Adipocyte (in vitro differentiated cells): ENCODE measurements at regions not wholly inside any gene's neighbourhood (a gene's known extent, or its start where the extent isn't known, plus 50 kb on each side); places are given as distances from the start of the nearest gene placed in this dataset.

Source experiments
- DNase-seq: peaks from one replicate; pipeline ENCODE4 v3.0.0-alpha.2; 2015; ENCODE audit warnings: low read depth
- H3K27me3 ChIP-seq: replicated peaks from 2 replicates; pipeline ENCODE4 v1.7.0; 2013; ENCODE audit warnings: mild to moderate bottlenecking, low read length, moderate library complexity; ENCODE audit not compliant: control insufficient read depth, insufficient read depth
- H3K36me3 ChIP-seq: 2 replicates; pipeline ENCODE4 v1.7.0; 2013; ENCODE audit warnings: low read length, mild to moderate bottlenecking, moderate library complexity; ENCODE audit not compliant: control insufficient read depth, insufficient read depth, severe bottlenecking
- H3K4me1 ChIP-seq: 2 replicates; pipeline ENCODE4 v1.7.0; 2013; ENCODE audit warnings: mild to moderate bottlenecking, low read length, moderate library complexity; ENCODE audit not compliant: control insufficient read depth, insufficient read depth
- H3K4me3 ChIP-seq: 2 replicates; pipeline ENCODE4 v1.7.0; 2013; ENCODE audit warnings: mild to moderate bottlenecking, low read length, moderate library complexity
- H3K9ac ChIP-seq: 2 replicates; pipeline ENCODE4 v1.7.0; 2013; ENCODE audit warnings: mild to moderate bottlenecking, low read length, moderate library complexity
- H3K9me3 ChIP-seq: 2 replicates; pipeline ENCODE4 v1.7.0; 2013; ENCODE audit warnings: mild to moderate bottlenecking, low read length, moderate library complexity; ENCODE audit not compliant: control insufficient read depth

DNA sequence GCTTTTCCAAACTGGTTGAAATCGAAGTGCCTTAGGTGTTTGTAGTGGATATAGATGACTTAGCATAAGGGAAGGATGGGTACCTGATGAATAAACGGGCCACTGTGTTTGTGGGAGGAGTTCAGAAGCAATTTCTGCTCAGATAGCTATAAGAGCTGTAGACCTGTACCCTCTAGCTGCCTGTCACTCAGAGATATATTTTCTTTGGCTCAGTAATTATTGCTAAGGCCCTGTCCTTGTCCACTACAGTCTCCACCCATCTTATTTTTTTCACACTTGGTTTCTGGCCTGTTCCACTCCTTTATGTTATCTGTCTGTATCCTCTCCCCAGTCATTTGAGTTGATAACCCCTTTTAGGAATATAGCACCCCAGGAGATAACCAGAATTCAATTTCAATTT is 74.8 kb upstream of the RMST start:
- Histone ChIP-seq H3K4me3 (no peak overlapping the region), H3K9me3 (peaks cover 5% of the 10 kb centered on the region), H3K4me1 (no peaks in the 10 kb centered on the region), H3K27me3 (no peaks in the 10 kb centered on the region), H3K9ac (no peak overlapping the region), H3K36me3 (no peaks in the 10 kb centered on the region)
- no peak for DNase-seq

DNA sequence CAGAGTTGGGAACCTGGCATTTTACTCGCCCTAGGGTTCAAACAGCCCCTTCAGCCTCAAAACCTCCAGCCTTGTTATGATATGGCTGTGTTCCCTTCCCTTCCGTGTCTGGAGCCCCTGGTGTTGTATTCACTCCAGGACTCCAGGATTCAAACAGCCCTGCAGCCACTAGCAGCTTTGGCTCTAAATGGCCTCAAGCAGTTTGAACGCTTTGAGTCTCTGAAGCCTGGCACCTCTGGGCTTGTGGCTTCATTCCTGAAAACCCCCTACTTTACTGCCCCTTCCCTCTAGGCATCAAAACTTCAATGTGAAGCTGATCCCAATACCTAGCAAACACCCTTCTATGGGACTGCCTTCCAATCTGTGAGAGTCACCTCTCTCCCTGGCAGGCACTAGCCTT is 67.9 kb upstream of the RMST start:
- no peak for DNase-seq
- Histone ChIP-seq H3K36me3 (no peaks in the 10 kb centered on the region), H3K9me3 (no peaks in the 10 kb centered on the region), H3K9ac (no peak overlapping the region), H3K4me3 (no peak overlapping the region), H3K27me3 (peaks cover 7% of the 10 kb centered on the region), H3K4me1 (no peaks in the 10 kb centered on the region)

DNA sequence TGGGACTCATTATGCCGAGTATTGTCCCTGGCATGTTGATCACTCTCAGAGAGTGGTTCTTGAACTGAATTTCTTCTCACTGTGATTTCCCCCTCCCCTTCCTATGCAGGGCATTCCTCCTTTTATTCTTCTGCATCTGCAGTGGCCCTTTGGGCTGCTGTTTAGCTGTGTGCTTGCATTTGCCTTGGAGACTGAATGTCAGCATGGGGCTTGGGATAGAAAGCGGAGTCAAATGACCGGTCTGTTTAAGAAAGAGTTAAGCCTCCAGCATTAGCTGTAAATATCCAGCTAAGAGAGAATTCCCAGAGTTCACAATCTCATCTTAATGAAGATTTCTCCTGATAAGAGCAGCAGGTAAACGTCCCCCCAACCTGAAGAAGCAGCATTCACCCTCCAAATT is 65.6 kb upstream of the RMST start:
- Histone ChIP-seq H3K9me3 (no peaks in the 10 kb centered on the region), H3K4me3 (no peak overlapping the region), H3K27me3 (peaks cover 7% of the 10 kb centered on the region), H3K36me3 (no peaks in the 10 kb centered on the region), H3K4me1 (no peaks in the 10 kb centered on the region), H3K9ac (no peak overlapping the region)
- DNase-seq = no peak

DNA sequence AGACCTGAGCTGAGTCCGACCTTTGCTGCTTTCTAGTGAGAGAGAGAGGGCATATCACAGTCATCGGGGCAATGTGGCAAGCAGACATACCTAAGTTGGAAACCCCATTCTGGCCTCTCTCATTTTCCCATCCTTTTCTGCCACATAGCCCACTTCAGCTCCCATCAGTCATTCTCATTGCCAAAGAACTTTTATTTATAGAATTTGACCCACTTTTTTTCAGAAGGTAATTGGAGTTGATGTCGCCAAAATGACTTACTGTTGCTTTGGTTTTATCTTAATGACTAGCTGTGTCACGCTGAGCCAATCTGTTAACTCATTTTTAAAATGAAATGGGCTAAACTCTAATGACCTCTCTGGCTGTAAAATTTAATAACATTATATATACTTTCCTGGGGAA is 63.9 kb upstream of the RMST start:
- no peak overlapping the region for H3K4me3 ChIP-seq
- H3K27me3 ChIP-seq = peaks cover 7% of the 10 kb centered on the region
- DNase-seq = no peak
- no peaks in the 10 kb centered on the region for H3K4me1 ChIP-seq
- no peaks in the 10 kb centered on the region for H3K9me3 ChIP-seq
- H3K36me3 ChIP-seq = no peaks in the 10 kb centered on the region
- no peak overlapping the region for H3K9ac ChIP-seq

DNA sequence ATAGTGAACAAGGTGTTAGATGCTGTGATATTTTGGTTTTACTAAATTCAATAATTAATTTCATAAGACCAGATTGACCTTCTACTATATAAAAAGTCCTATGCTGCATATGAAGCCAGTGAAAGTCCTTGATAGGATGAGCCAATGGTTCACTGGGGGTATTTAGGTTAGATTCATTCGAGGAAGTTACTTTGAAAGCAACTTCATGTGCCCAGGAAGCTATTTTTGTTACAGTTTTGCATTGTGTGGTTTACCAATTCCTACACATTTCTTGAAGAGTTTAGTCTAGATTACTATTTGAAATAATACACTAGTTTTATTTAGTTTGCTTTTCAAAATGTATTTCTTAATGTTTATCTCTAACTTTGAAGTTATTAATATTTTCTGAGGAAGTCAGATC is 58.5 kb upstream of the RMST start:
- Histone ChIP-seq H3K36me3 (no peaks in the 10 kb centered on the region), H3K27me3 (no peaks in the 10 kb centered on the region), H3K4me3 (no peak overlapping the region), H3K9me3 (no peaks in the 10 kb centered on the region), H3K9ac (no peak overlapping the region), H3K4me1 (no peaks in the 10 kb centered on the region)
- DNase-seq = no peak

DNA sequence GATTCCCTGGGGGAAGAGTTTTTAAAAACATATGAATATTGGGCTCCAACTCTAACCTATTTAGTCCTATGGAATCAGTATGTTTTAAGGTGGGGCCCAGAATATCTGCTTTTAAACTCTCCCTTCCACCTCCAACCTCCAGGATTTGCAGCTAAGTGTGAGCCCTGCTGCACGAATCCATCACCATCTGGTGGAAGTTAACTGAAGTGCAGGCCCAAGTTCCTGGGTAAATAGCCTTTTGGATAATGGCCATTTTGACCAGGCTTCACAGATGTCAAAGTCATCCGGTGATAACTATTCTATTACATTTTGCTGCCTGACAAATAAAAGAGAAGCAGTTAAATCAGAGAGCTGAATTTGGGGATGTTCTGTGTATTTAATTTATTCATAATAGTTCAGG is 58.1 kb upstream of the RMST start:
- Histone ChIP-seq H3K9me3 (no peaks in the 10 kb centered on the region), H3K27me3 (no peaks in the 10 kb centered on the region), H3K4me1 (no peaks in the 10 kb centered on the region), H3K9ac (no peak overlapping the region), H3K36me3 (no peaks in the 10 kb centered on the region), H3K4me3 (no peak overlapping the region)
- DNase-seq = peak; percentile 32

DNA sequence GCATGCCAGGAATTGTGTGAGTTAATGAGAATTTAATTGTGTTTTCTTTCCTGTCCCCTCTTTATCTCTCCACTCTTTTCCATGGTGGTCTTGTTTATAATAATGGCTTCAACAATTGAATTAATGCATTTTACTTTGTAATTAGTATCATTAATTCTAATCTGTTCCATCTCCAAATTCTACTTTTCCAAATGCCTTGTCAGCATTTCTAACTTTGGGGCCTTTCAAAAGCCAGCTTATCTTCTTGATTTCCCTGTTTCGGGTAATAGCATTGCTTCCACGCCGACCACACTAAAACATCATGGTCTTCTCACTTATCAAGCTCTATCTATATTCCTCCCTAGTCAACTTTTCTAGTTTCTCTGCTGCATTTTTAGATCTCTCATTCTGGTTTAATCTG is 54.2 kb upstream of the RMST start:
- no peak for DNase-seq
- no peaks in the 10 kb centered on the region for H3K27me3 ChIP-seq
- H3K4me3 ChIP-seq = no peak overlapping the region
- no peak overlapping the region for H3K9ac ChIP-seq
- H3K9me3 ChIP-seq = no peaks in the 10 kb centered on the region
- no peaks in the 10 kb centered on the region for H3K36me3 ChIP-seq
- no peaks in the 10 kb centered on the region for H3K4me1 ChIP-seq

DNA sequence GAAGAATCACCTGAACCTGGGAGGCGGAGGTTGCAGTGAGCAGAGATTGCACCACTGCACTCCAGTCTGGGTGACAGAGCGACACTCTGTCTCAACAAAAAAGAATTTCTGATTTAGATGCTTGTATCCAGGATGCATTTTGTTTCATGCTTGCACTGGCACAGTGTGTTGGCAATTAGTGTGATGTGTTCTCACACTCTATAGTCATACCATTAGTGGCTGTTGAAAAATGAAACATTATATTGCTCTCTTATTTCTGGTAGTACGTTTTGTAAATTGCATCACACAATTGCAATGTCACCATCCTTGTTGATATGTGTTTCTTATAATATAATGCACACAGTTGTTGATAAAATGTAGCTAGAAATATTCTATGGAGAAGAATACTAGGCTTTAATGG is 51.3 kb upstream of the RMST start:
- Histone ChIP-seq H3K9me3 (no peaks in the 10 kb centered on the region), H3K27me3 (no peaks in the 10 kb centered on the region), H3K36me3 (no peaks in the 10 kb centered on the region), H3K4me3 (no peak overlapping the region), H3K9ac (no peak overlapping the region), H3K4me1 (no peaks in the 10 kb centered on the region)
- no peak for DNase-seq
